ENCODE measurements at regions not wholly inside any gene's neighbourhood (a gene's known extent, or its start where the extent isn't known, plus 50 kb on each side); places are given as distances from the start of the nearest gene placed in this dataset.

GRCh38 chr6:44733126-44733525, 345.6 kb downstream of the CDC5L start:
- Histone ChIP-seq H3K27me3 (ENCODE audit: control insufficient read depth, insufficient read depth, low read length) (no peaks in the 10 kb centered on the region), H3K27ac (ENCODE audit: low read depth in 2 of 2, low read length in 2 of 2) (no peak overlapping the region), H3K9me3 (ENCODE audit: control insufficient read depth in 2 of 3, insufficient read depth in 1 of 3, low read length in 3 of 3) (no peaks in the 10 kb centered on the region), H3K36me3 (ENCODE audit: control insufficient read depth in 2 of 3, insufficient read depth in 3 of 3, low read length in 3 of 3) (no peaks in the 10 kb centered on the region), H3K4me3 (ENCODE audit: low read length in 3 of 3) (no peak overlapping the region), H3K4me1 (ENCODE audit: control insufficient read depth in 2 of 3, insufficient read depth in 2 of 3, low read depth in 1 of 3, low read length in 3 of 3) (peaks cover 0 to 2% (median 1%) of the 10 kb centered on the region in 3 donors), H3K9ac (ENCODE audit: low read length in 3 of 3) (no peak overlapping the region)
- TF ChIP-seq, protein P1, sequence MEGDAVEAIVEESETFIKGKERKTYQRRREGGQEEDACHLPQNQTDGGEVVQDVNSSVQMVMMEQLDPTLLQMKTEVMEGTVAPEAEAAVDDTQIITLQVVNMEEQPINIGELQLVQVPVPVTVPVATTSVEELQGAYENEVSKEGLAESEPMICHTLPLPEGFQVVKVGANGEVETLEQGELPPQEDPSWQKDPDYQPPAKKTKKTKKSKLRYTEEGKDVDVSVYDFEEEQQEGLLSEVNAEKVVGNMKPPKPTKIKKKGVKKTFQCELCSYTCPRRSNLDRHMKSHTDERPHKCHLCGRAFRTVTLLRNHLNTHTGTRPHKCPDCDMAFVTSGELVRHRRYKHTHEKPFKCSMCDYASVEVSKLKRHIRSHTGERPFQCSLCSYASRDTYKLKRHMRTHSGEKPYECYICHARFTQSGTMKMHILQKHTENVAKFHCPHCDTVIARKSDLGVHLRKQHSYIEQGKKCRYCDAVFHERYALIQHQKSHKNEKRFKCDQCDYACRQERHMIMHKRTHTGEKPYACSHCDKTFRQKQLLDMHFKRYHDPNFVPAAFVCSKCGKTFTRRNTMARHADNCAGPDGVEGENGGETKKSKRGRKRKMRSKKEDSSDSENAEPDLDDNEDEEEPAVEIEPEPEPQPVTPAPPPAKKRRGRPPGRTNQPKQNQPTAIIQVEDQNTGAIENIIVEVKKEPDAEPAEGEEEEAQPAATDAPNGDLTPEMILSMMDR (IDR thresholded peaks at IDR 0.05; ENCODE audit: borderline replicate concordance, extremely low read depth, insufficient read depth), result no peak
- intact Hi-C loops (cut with DNase I), result no loop called here
- no peak for FAIRE-seq
- no peak for DNase-seq

GRCh38 chr6:44733868-44734267, 346.4 kb downstream of the CDC5L start:
- TF ChIP-seq, protein P1 (IDR thresholded peaks at IDR 0.05; ENCODE audit: borderline replicate concordance, extremely low read depth, insufficient read depth), result no peak
- Histone ChIP-seq H3K27me3 (ENCODE audit: control insufficient read depth, insufficient read depth, low read length) (no peaks in the 10 kb centered on the region), H3K9me3 (ENCODE audit: control insufficient read depth in 2 of 3, insufficient read depth in 1 of 3, low read length in 3 of 3) (no peaks in the 10 kb centered on the region), H3K4me1 (ENCODE audit: control insufficient read depth in 2 of 3, insufficient read depth in 2 of 3, low read depth in 1 of 3, low read length in 3 of 3) (peaks cover 0 to 3% (median 2%) of the 10 kb centered on the region in 3 donors), H3K36me3 (ENCODE audit: control insufficient read depth in 2 of 3, insufficient read depth in 3 of 3, low read length in 3 of 3) (no peaks in the 10 kb centered on the region), H3K9ac (ENCODE audit: low read length in 3 of 3) (no peak overlapping the region), H3K27ac (ENCODE audit: low read depth in 2 of 2, low read length in 2 of 2) (no peak overlapping the region), H3K4me3 (ENCODE audit: low read length in 3 of 3) (no peak overlapping the region)
- intact Hi-C loops (cut with DNase I), result no loop called here
- peak in 3 of 5 donors; percentile 55 to 93 (median 70) for DNase-seq
- no peak for FAIRE-seq

GRCh38 chr6:44734886-44735629, 347.6 kb downstream of the CDC5L start:
- intact Hi-C loops (cut with DNase I), result no loop called here
- FAIRE-seq, result no peak
- H3K4me1 ChIP-seq (ENCODE audit: control insufficient read depth in 2 of 3, insufficient read depth in 2 of 3, low read depth in 1 of 3, low read length in 3 of 3), result peaks cover 0 to 3% (median 2%) of the 10 kb centered on the region in 3 donors
- H3K9ac ChIP-seq (ENCODE audit: low read length in 3 of 3), result no peak overlapping the region
- no peak overlapping the region for H3K27ac ChIP-seq (ENCODE audit: low read depth in 2 of 2, low read length in 2 of 2)
- no peaks in the 10 kb centered on the region for H3K9me3 ChIP-seq (ENCODE audit: control insufficient read depth in 2 of 3, insufficient read depth in 1 of 3, low read length in 3 of 3)
- TF ChIP-seq, protein P1 (IDR thresholded peaks at IDR 0.05; ENCODE audit: borderline replicate concordance, extremely low read depth, insufficient read depth), result no peak
- H3K36me3 ChIP-seq (ENCODE audit: control insufficient read depth in 2 of 3, insufficient read depth in 3 of 3, low read length in 3 of 3), result no peaks in the 10 kb centered on the region
- H3K4me3 ChIP-seq (ENCODE audit: low read length in 3 of 3), result no peak overlapping the region
- no peak for DNase-seq
- H3K27me3 ChIP-seq (ENCODE audit: control insufficient read depth, insufficient read depth, low read length), result no peaks in the 10 kb centered on the region

DNA sequence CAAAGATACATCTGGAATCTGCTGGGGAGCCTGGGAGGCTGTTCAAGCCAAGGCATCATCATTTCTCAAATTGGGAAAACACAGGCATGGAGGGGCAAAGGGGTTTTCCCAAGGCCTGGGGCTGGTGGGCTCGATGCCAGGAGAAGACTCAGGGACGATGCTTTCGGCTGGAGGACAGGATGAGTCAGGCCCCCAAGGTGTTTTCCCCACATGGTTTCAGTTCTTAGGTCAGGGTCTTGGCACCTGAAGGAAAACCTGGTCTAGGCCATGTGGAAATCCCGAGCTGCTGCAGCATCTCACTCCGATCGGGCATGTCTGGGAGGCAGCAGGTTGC, 348.1 kb downstream of the CDC5L start:
- FAIRE-seq, result no peak
- Histone ChIP-seq H3K4me3 (ENCODE audit: low read length in 3 of 3) (no peak overlapping the region), H3K36me3 (ENCODE audit: control insufficient read depth in 2 of 3, insufficient read depth in 3 of 3, low read length in 3 of 3) (no peaks in the 10 kb centered on the region), H3K9me3 (ENCODE audit: control insufficient read depth in 2 of 3, insufficient read depth in 1 of 3, low read length in 3 of 3) (no peaks in the 10 kb centered on the region), H3K4me1 (ENCODE audit: control insufficient read depth in 2 of 3, insufficient read depth in 2 of 3, low read depth in 1 of 3, low read length in 3 of 3) (peaks cover 0 to 3% (median 2%) of the 10 kb centered on the region in 3 donors), H3K27ac (ENCODE audit: low read depth in 2 of 2, low read length in 2 of 2) (no peak overlapping the region), H3K9ac (ENCODE audit: low read length in 3 of 3) (no peak overlapping the region), H3K27me3 (ENCODE audit: control insufficient read depth, insufficient read depth, low read length) (no peaks in the 10 kb centered on the region)
- intact Hi-C loops (cut with DNase I), result no loop called here
- TF ChIP-seq, protein P1 (IDR thresholded peaks at IDR 0.05; ENCODE audit: borderline replicate concordance, extremely low read depth, insufficient read depth), result no peak
- no peak for DNase-seq

All from kidney (tissue), 13 donors.